Neural cell (in vitro differentiated cells): ENCODE measurements at regions not wholly inside any gene's neighbourhood (a gene's known extent, or its start where the extent isn't known, plus 50 kb on each side); places are given as distances from the start of the nearest gene placed in this dataset.

Source experiments
- H2AFZ ChIP-seq: fragments of 200-600, 300-800 bp; sonication (generic), shearing (Covaris generic); 2 replicates; pipeline ENCODE4 v1.6.0; 2014; ENCODE audit warnings: low read depth, mild to moderate bottlenecking, antibody characterized with exemption, low read length, moderate library complexity
- H3F3A ChIP-seq: fragments of 200-600 bp; shearing (Covaris generic); 2 replicates; pipeline ENCODE4 v1.6.1; 2016; ENCODE audit warnings: mild to moderate bottlenecking, moderate library complexity, mixed read lengths, antibody characterized with exemption, low read length; ENCODE audit not compliant: insufficient read depth, poor library complexity, severe bottlenecking
- H3K27ac ChIP-seq: fragments of 200-600, 300-800 bp; sonication (generic), shearing (Covaris generic); 2 replicates; pipeline ENCODE4 v1.5.1; 2014; ENCODE audit warnings: mild to moderate bottlenecking, low read length, moderate library complexity
- H3K27me3 ChIP-seq: fragments of 300-800, 200-600 bp; sonication (generic), shearing (Covaris generic); 2 replicates; pipeline ENCODE4 v1.6.0; 2014; ENCODE audit warnings: mild to moderate bottlenecking, low read depth, low read length, moderate library complexity; ENCODE audit not compliant: insufficient read depth
- H3K36me3 ChIP-seq: fragments of 300-800, 200-600 bp; sonication (generic), shearing (Covaris generic); 2 replicates; pipeline ENCODE4 v1.5.1; 2014; ENCODE audit warnings: mild to moderate bottlenecking, antibody characterized with exemption, low read length, moderate library complexity; ENCODE audit not compliant: insufficient read depth
- H3K4me2 ChIP-seq: fragments of 300-800, 200-600 bp; sonication (generic), shearing (Covaris generic); 2 replicates; pipeline ENCODE4 v1.6.0; 2014; ENCODE audit warnings: mild to moderate bottlenecking, low read length
- H3K4me3 ChIP-seq: fragments of 300-800, 200-600 bp; sonication (generic), shearing (Covaris generic); 2 replicates; pipeline ENCODE4 v1.5.1; 2014; ENCODE audit warnings: mild to moderate bottlenecking, low read length, moderate library complexity
- H3K79me2 ChIP-seq: fragments of 200-600 bp; shearing (Covaris generic); replicated peaks from 2 replicates; pipeline ENCODE4 v1.6.0; 2014; ENCODE audit warnings: mild to moderate bottlenecking, low read length, moderate library complexity; ENCODE audit not compliant: insufficient read depth
- H3K9ac ChIP-seq: fragments of 300-800, 200-600 bp; sonication (generic), shearing (Covaris generic); 2 replicates; pipeline ENCODE4 v1.6.1; 2016; ENCODE audit warnings: mild to moderate bottlenecking, low read length, mixed read lengths
- H3K9me2 ChIP-seq: fragments of 200-600 bp; shearing (Covaris generic); 2 replicates; pipeline ENCODE4 v1.6.1; 2016; ENCODE audit warnings: mild to moderate bottlenecking, low read length, mixed read lengths; ENCODE audit not compliant: insufficient read depth
- H3K9me3 ChIP-seq: fragments of 200-600, 300-800 bp; sonication (generic), shearing (Covaris generic); 2 replicates; pipeline ENCODE4 v1.6.1; 2016; ENCODE audit warnings: mild to moderate bottlenecking, mixed run types, low read length, moderate library complexity, mixed read lengths
- H4K20me1 ChIP-seq: fragments of 200-600 bp; shearing (Covaris generic); 2 replicates; pipeline ENCODE4 v1.6.1; 2016; ENCODE audit warnings: mild to moderate bottlenecking, mixed run types; ENCODE audit not compliant: insufficient read depth
- EP300 ChIP-seq: fragments of 450-650 bp; conservative IDR thresholded peaks from 2 replicates; pipeline ENCODE4 v1.6.1; 2014; ENCODE audit warnings: antibody characterized with exemption, mild to moderate bottlenecking, moderate library complexity; ENCODE audit not compliant: poor library complexity, severe bottlenecking
- EZH2 ChIP-seq: fragments of 200-600, 300-800 bp; shearing (Covaris generic), sonication (generic); IDR thresholded peaks from 2 replicates; pipeline ENCODE4 v1.6.1; 2014; ENCODE audit warnings: antibody characterized with exemption, low read length, borderline replicate concordance, mild to moderate bottlenecking; ENCODE audit not compliant: insufficient read depth, poor library complexity, severe bottlenecking
- MXI1 ChIP-seq: fragments of 450-650 bp; conservative IDR thresholded peaks from 2 replicates; pipeline ENCODE4 v1.6.1; 2014; ENCODE audit warnings: antibody characterized with exemption, mild to moderate bottlenecking; ENCODE audit not compliant: poor library complexity, severe bottlenecking
- POLR2AphosphoS5 ChIP-seq: IDR thresholded peaks from 2 replicates; pipeline ENCODE4 v1.6.1; 2012
- RAD21 ChIP-seq: fragments of 450-650 bp; conservative IDR thresholded peaks from 2 replicates; pipeline ENCODE4 v1.6.1; 2014; ENCODE audit warnings: antibody characterized with exemption, mild to moderate bottlenecking, moderate library complexity
- SMC3 ChIP-seq: fragments of 450-650 bp; conservative IDR thresholded peaks from 2 replicates; pipeline ENCODE4 v1.6.1; 2014; ENCODE audit warnings: antibody characterized with exemption, mild to moderate bottlenecking, moderate library complexity; ENCODE audit not compliant: poor library complexity
- TAF1 ChIP-seq: IDR thresholded peaks from 2 replicates; pipeline ENCODE4 v1.6.1; 2012; ENCODE audit warnings: low read depth
- TF ChIP-seq, protein P1 (sequence below): IDR thresholded peaks from 2 replicates; pipeline ENCODE4 v1.6.1; 2012; ENCODE audit warnings: borderline replicate concordance
- TF ChIP-seq, protein P2 (sequence below): fragments of 450-650 bp; IDR thresholded peaks from 2 replicates; pipeline ENCODE4 v1.5.1; 2014; ENCODE audit warnings: antibody characterized with exemption, mild to moderate bottlenecking, moderate library complexity; ENCODE audit not compliant: poor library complexity, severe bottlenecking

DNA sequence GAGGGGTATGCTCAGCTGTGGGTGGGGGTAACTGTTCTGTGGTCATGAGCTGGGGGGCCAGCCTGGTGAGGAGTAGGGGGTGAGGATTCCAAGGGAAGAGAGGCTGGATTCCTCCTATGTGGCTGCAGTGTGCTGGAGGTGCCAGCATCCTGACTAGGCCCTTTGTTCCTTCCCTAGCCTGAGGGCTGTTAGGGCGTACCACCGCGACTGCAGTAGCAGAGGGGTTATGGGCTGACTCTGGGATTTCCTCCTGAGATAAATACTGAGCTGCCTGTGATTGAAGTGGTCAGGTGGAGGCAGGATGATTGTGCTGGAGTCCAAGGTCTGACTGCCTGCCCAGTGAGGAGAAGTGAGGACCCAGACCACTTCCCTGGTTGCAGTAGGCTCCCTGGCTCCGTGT lies 205.3 kb downstream of the ADGRG6 start:
- H3K27me3 ChIP-seq, result no peaks in the 10 kb centered on the region
- no peak for TF ChIP-seq TAF1
- TF ChIP-seq, protein P1, sequence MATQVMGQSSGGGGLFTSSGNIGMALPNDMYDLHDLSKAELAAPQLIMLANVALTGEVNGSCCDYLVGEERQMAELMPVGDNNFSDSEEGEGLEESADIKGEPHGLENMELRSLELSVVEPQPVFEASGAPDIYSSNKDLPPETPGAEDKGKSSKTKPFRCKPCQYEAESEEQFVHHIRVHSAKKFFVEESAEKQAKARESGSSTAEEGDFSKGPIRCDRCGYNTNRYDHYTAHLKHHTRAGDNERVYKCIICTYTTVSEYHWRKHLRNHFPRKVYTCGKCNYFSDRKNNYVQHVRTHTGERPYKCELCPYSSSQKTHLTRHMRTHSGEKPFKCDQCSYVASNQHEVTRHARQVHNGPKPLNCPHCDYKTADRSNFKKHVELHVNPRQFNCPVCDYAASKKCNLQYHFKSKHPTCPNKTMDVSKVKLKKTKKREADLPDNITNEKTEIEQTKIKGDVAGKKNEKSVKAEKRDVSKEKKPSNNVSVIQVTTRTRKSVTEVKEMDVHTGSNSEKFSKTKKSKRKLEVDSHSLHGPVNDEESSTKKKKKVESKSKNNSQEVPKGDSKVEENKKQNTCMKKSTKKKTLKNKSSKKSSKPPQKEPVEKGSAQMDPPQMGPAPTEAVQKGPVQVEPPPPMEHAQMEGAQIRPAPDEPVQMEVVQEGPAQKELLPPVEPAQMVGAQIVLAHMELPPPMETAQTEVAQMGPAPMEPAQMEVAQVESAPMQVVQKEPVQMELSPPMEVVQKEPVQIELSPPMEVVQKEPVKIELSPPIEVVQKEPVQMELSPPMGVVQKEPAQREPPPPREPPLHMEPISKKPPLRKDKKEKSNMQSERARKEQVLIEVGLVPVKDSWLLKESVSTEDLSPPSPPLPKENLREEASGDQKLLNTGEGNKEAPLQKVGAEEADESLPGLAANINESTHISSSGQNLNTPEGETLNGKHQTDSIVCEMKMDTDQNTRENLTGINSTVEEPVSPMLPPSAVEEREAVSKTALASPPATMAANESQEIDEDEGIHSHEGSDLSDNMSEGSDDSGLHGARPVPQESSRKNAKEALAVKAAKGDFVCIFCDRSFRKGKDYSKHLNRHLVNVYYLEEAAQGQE, result no peak
- TF ChIP-seq SMC3, result no peak
- no peak for TF ChIP-seq RAD21
- H3K79me2 ChIP-seq, result no peaks in the 10 kb centered on the region
- H3K4me2 ChIP-seq, result no peak overlapping the region
- no peak overlapping the region for H2AFZ ChIP-seq
- no peaks in the 10 kb centered on the region for H3F3A ChIP-seq
- no peak overlapping the region for H3K4me3 ChIP-seq
- H4K20me1 ChIP-seq, result no peaks in the 10 kb centered on the region
- H3K9me2 ChIP-seq, result no peaks in the 10 kb centered on the region
- H3K9me3 ChIP-seq, result no peaks in the 10 kb centered on the region
- no peak overlapping the region for H3K27ac ChIP-seq
- H3K9ac ChIP-seq, result no peak overlapping the region
- no peaks in the 10 kb centered on the region for H3K36me3 ChIP-seq

DNA sequence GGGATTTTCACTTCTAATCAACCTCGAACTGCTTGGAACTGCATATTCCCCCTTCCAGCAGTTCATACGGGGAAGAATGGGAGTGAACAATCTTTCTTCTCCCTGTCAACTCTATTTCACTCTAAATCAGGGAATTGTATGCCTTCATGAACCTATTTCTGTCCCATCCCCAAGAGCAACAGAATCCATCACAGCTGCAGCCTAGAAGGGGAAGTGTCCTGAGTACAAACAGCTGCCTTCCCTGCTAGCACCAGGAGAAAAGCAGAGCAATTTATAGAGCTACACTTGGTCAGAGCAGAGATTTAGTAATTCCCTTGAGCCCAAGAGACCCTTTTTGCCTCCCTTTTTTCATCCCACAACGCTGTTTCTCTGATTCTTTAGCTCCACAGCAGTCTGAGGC lies 208.4 kb downstream of the ADGRG6 start:
- Histone ChIP-seq H3K27me3 (no peaks in the 10 kb centered on the region), H3K9me3 (no peaks in the 10 kb centered on the region), H3K4me2 (no peak overlapping the region), H3K36me3 (no peaks in the 10 kb centered on the region), H3K79me2 (no peaks in the 10 kb centered on the region), H2AFZ (no peak overlapping the region), H3K9me2 (no peaks in the 10 kb centered on the region), H3K4me3 (no peak overlapping the region), H3K27ac (no peak overlapping the region), H4K20me1 (no peaks in the 10 kb centered on the region), H3K9ac (no peak overlapping the region), H3F3A (no peaks in the 10 kb centered on the region)
- TF ChIP-seq TAF1, result no peak
- TF ChIP-seq EZH2, result no peak
- TF ChIP-seq, protein P2, sequence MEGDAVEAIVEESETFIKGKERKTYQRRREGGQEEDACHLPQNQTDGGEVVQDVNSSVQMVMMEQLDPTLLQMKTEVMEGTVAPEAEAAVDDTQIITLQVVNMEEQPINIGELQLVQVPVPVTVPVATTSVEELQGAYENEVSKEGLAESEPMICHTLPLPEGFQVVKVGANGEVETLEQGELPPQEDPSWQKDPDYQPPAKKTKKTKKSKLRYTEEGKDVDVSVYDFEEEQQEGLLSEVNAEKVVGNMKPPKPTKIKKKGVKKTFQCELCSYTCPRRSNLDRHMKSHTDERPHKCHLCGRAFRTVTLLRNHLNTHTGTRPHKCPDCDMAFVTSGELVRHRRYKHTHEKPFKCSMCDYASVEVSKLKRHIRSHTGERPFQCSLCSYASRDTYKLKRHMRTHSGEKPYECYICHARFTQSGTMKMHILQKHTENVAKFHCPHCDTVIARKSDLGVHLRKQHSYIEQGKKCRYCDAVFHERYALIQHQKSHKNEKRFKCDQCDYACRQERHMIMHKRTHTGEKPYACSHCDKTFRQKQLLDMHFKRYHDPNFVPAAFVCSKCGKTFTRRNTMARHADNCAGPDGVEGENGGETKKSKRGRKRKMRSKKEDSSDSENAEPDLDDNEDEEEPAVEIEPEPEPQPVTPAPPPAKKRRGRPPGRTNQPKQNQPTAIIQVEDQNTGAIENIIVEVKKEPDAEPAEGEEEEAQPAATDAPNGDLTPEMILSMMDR, result no peak
- TF ChIP-seq EP300, result no peak
- TF ChIP-seq RAD21, result no peak
- TF ChIP-seq POLR2AphosphoS5, result no peak
- no peak for TF ChIP-seq SMC3
- TF ChIP-seq MXI1, result no peak
- TF ChIP-seq, protein P1, result no peak
